ENCODE measurements at regions not wholly inside any gene's neighbourhood (a gene's known extent, or its start where the extent isn't known, plus 50 kb on each side); places are given as distances from the start of the nearest gene placed in this dataset.

GRCh38 chr13:33508060-33508459 lies 222.5 kb upstream of the STARD13 start:
- TF ChIP-seq, protein P1, sequence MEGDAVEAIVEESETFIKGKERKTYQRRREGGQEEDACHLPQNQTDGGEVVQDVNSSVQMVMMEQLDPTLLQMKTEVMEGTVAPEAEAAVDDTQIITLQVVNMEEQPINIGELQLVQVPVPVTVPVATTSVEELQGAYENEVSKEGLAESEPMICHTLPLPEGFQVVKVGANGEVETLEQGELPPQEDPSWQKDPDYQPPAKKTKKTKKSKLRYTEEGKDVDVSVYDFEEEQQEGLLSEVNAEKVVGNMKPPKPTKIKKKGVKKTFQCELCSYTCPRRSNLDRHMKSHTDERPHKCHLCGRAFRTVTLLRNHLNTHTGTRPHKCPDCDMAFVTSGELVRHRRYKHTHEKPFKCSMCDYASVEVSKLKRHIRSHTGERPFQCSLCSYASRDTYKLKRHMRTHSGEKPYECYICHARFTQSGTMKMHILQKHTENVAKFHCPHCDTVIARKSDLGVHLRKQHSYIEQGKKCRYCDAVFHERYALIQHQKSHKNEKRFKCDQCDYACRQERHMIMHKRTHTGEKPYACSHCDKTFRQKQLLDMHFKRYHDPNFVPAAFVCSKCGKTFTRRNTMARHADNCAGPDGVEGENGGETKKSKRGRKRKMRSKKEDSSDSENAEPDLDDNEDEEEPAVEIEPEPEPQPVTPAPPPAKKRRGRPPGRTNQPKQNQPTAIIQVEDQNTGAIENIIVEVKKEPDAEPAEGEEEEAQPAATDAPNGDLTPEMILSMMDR (IDR thresholded peaks at IDR 0.05), result no peak
- no peak for TF ChIP-seq POLR2A (IDR thresholded peaks at IDR 0.05)
